ENCODE measurements at regions not wholly inside any gene's neighbourhood (a gene's known extent, or its start where the extent isn't known, plus 50 kb on each side); places are given as distances from the start of the nearest gene placed in this dataset.

DNA sequence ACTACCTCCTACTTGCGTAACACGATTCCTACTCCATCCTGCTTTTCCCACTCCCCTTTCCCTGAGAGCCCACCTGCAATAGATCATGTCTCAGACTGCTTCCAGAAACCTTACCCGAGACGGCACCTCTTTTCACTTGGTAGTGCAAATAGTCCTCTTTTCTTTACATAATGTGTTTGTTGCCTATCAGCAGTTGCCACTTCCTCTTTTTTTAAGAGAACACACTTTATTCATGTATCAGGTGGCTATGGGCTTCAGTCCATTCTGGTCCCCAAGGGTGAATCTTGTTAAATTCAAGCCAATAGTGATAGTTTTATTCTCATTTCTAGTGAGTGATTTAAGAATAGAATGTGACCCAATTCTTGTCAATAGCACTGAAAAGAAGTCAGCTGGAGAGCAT, 57.7 kb upstream of the FERMT1 start:
- in situ Hi-C loops (cut with HindIII; ENCODE audit: low sequenced_read_pairs): no loop called here
- TF ChIP-seq, protein P1, sequence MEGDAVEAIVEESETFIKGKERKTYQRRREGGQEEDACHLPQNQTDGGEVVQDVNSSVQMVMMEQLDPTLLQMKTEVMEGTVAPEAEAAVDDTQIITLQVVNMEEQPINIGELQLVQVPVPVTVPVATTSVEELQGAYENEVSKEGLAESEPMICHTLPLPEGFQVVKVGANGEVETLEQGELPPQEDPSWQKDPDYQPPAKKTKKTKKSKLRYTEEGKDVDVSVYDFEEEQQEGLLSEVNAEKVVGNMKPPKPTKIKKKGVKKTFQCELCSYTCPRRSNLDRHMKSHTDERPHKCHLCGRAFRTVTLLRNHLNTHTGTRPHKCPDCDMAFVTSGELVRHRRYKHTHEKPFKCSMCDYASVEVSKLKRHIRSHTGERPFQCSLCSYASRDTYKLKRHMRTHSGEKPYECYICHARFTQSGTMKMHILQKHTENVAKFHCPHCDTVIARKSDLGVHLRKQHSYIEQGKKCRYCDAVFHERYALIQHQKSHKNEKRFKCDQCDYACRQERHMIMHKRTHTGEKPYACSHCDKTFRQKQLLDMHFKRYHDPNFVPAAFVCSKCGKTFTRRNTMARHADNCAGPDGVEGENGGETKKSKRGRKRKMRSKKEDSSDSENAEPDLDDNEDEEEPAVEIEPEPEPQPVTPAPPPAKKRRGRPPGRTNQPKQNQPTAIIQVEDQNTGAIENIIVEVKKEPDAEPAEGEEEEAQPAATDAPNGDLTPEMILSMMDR (IDR thresholded peaks at IDR 0.05; ENCODE audit: low read depth, low read length): no peak
- no peak overlapping the region for H3K4me3 ChIP-seq (ENCODE audit: low read depth, low read length)
- DNase-seq (ENCODE audit: low read depth, low spot score): no peak

- TF ChIP-seq, protein P1 (IDR thresholded peaks at IDR 0.05; ENCODE audit: low read depth, low read length): peak; percentile 60
- in situ Hi-C loops (cut with HindIII; ENCODE audit: low sequenced_read_pairs): no loop called here
- peak; percentile 62 for DNase-seq (ENCODE audit: low read depth, low spot score)
- H3K4me3 ChIP-seq (ENCODE audit: low read depth, low read length): no peak overlapping the region
Observed at GRCh38 chr20:6178537-6178936, 55.7 kb upstream of the FERMT1 start.

GRCh38 chr20:6173481-6173880, 50.7 kb upstream of the FERMT1 start:
- DNase-seq (ENCODE audit: low read depth, low spot score): no peak
- in situ Hi-C loops (cut with HindIII; ENCODE audit: low sequenced_read_pairs): no loop called here
- H3K4me3 ChIP-seq (ENCODE audit: low read depth, low read length): no peak overlapping the region
- TF ChIP-seq, protein P1 (IDR thresholded peaks at IDR 0.05; ENCODE audit: low read depth, low read length): no peak

All from astrocyte of the spinal cord (primary cell).